Activated naive CD4-positive, alpha-beta T cell (primary cell): ENCODE measurements at regions not wholly inside any gene's neighbourhood (a gene's known extent, or its start where the extent isn't known, plus 50 kb on each side); places are given as distances from the start of the nearest gene placed in this dataset.

Experiments used
- DNase-seq, 4 experiments: peaks; one replicate each; lab custom pipeline; 2025; lab: John Stamatoyannopoulos, UW

DNA sequence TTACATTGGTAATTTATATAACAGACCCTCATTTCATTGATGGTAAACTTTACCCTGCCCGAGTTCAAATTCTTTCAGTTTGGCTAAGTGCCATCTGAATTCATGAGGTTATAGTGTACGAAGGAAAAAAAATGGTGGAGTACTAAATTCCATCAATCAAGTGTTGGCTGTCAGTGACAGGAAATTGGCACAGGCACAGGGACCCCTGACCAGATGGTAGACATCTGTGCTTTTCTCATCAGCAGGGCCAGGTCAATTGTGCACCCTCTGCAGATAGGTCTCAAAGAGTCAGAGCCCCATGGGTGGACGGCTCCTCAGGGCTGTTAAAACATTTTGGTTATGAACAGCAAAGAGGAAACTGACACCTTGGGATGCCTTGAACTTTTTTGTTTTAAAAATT is 439.2 kb downstream of the SETBP1 start:
- no peak for DNase-seq

- DNase-seq: no peak
These were observed 440.5 kb downstream of the SETBP1 start for GRCh38 chr18:45121146-45121545.

- no peak for DNase-seq
These were observed 441.8 kb downstream of the SETBP1 start for GRCh38 chr18:45122506-45122905.

DNA sequence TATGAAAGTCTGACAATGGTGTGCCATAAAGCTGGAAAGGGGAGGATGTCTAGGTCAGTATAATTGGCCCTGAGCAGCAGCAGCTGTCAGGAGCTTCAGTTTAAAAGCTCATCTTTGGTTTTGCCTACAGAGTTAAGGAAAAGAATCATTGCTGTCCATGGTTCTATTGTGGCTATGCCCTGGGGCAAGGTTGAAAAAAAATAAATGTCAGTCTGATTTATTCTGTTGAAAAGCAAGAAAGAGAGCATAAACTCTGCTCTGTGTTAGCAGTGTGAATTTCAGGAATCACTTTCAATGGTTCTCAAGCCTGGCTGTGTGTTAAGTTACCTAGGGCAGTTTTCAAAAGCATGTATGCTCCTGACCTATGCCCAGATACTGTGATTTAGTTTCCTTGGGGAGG is 446.7 kb downstream of the SETBP1 start:
- no peak for DNase-seq

GRCh38 chr18:45133276-45133675 is 452.6 kb downstream of the SETBP1 start:
- DNase-seq: no peak

GRCh38 chr18:45136381-45137086 is 455.8 kb downstream of the SETBP1 start:
- DNase-seq: no peak

GRCh38 chr18:45137087-45137419 is 456.4 kb downstream of the SETBP1 start:
- DNase-seq: no peak

- DNase-seq: no peak
These were observed 458.8 kb downstream of the SETBP1 start for GRCh38 chr18:45139478-45139877.

GRCh38 chr18:45142868-45143267 is 462.2 kb downstream of the SETBP1 start:
- DNase-seq: no peak

DNA sequence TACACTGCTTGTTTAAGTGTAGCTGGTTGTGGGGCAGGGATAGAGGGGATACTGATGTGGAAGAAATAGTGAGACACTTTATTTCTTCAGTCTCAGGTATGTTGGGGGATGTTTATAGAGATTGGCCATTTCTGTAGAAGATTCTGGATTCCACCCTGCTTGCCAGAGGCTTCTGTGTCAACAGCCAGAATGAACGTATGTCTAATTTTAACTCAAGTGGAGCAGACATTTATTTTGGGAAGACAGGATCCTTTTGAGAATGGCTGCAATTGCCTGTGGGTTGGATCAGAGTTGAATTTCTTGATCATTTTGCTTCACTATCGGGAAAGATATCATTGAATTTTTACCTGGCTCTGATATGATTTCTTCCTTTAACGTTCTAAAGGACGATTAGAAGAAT is 465.6 kb upstream of the SLC14A2 start:
- no peak for DNase-seq

- DNase-seq: no peak
These were observed 463.6 kb upstream of the SLC14A2 start for GRCh38 chr18:45151645-45152044.

DNA sequence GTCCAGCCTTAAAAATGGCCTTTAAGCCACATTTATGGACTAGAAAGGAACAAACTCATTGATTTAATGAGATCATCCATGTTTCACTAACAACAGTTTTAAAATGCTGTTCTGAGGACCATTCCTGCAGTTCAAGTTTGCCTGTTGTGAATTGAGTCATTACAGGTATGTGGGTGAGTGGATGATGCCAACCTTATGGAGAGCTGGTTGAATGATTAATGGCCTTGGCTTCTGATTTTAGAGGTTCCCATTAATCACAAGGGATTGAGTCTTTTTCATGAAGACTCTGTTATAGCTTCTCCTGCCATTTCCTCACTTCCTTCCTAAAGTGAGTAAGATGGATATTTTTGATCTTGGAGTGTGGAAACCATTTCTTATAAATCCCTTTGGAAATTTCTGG is 459.8 kb upstream of the SLC14A2 start:
- DNase-seq: no peak

DNA sequence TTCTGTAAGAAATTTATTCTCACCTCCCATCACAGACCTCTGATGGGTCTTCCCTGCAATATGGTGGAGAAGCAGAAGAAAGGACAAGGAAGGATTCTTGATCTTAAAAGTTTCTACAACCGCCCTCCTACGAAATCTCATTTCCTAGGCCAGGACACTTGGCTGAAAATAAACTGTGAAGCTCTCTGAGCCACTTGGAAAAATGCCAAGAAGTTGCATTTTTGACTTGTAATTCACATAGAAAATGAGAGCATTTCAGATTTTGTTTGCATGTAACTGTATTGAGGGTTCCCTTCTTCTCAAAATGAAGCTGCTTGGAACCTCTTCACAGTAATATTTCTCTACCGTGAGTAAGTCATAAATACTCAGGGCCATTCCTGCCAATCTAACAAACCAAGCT is 458.3 kb upstream of the SLC14A2 start:
- DNase-seq: no peak

GRCh38 chr18:45157576-45157975 is 457.7 kb upstream of the SLC14A2 start:
- DNase-seq: no peak

GRCh38 chr18:45161850-45162249 is 453.4 kb upstream of the SLC14A2 start:
- no peak for DNase-seq

DNA sequence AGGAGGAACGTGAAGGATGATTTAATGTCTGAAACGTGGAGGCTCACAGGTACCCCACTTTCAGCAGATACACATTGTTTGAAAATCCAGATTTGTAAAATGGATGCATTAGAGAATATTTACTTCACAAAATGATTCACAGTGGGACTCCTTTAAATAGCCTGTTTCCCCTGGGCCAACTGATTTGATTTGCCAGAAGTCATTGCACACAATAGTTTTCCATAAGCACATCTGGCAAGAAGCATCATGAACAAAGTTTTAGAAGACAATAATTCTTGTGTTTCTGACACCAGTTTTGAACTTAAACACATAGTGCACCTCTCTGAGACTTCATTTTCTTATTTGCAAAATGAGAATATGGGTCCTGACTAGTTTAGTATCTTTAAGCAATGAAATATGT is 451.4 kb upstream of the SLC14A2 start:
- no peak for DNase-seq

- DNase-seq: no peak
These were observed 450.7 kb upstream of the SLC14A2 start for GRCh38 chr18:45164551-45164950.

DNA sequence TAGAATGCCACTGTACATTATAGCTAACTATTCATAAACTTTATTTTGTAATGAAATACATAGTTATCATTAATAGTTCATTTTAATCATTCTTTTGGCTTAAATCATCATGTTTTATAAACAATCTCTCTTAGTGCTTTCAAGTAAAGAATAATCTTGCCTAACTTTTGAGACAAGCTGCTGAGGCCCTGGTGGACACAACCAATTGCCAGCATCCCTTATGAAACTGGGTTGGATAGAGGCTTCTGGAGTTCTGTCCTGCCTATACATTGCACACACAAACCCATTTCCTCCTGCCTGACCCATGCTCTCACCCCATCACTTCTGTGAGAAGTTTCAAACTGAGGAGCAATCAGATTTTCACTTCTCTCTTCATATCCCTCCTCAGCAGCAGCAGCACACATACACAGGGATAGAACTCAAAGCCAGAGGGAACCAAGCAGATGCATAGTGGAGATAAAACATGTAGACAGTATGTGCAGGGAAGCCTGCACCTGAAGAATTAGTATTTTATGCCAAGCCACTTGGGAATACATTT is 450.0 kb upstream of the SLC14A2 start:
- no peak for DNase-seq

DNA sequence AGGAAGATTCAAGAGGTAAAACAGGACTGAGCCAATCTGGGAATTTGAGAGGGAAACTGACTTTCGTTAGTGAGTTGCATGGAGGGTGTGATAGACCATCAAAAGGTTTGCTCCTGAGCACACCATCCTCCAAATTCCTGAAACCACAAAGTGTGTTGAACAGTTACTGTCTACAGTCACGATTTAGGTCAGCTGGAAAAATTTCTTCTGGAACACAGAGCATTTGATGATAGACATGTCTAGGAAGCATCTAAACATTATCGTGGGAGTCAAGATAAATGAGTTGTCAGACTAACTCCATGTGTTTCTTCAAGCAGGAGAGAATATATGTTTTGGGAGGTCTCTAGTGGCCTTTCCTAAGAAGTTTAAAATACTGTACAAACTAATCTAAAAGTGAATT is 449.4 kb upstream of the SLC14A2 start:
- DNase-seq: no peak

GRCh38 chr18:45166341-45166835 is 448.9 kb upstream of the SLC14A2 start:
- DNase-seq: no peak

DNA sequence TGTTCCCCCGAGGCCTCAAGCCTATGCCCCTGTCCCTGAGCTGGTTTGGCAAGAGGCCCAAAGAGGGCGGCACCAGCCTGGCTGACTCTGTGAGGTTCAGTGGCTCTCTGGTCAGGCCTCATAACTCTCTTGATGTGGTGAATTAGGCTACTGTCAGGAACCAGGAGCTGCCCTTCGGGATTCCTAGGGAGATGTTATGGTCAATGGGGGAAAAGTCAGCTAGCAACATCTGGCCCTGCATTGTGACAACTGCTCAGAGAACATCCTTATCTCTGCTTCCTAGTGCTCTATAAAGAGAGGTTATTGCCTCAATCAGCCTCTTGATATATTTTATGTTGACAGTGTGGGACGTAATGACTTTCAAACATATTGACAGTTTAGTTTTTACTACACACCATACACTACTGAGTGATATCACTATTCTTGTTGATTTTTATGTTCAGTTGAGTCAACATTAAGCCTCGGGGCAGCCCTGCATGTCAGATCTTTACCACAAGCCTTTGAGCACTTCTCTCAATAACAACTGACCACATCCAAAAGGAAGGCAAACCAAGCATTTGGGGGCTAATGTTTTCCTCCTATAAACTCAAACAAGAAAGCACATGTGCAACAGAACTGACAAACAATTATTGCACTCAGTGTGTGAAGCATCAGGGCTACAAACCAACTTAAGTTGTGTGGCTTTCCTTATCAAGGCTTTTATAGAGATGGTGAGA is 448.3 kb upstream of the SLC14A2 start:
- DNase-seq: no peak

GRCh38 chr18:45167631-45168280 is 447.5 kb upstream of the SLC14A2 start:
- no peak for DNase-seq
